ENCODE measurements at regions not wholly inside any gene's neighbourhood (a gene's known extent, or its start where the extent isn't known, plus 50 kb on each side); places are given as distances from the start of the nearest gene placed in this dataset.

DNA sequence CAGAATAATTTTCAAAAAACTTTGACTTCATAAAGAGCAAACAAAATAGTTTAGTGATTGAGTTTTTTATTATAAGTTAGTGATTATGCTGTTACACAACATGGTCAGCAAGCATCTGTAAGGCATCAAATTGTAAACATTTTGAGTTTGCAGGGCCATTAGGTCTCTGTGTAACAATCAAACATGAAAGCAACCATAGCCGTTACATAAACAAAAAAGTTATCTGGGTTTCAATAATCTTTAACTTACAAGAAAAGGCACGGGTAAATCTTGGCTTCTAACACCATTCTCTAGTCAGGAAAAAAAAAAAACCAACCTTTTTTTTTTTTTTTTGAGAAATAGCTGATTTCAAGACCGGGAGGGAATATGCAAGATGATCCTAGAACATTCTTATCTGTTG, 1941.1 kb downstream of the PCDH7 start:
- H3K36me3 ChIP-seq = no peaks in the 10 kb centered on the region
- TF ChIP-seq, protein P1, sequence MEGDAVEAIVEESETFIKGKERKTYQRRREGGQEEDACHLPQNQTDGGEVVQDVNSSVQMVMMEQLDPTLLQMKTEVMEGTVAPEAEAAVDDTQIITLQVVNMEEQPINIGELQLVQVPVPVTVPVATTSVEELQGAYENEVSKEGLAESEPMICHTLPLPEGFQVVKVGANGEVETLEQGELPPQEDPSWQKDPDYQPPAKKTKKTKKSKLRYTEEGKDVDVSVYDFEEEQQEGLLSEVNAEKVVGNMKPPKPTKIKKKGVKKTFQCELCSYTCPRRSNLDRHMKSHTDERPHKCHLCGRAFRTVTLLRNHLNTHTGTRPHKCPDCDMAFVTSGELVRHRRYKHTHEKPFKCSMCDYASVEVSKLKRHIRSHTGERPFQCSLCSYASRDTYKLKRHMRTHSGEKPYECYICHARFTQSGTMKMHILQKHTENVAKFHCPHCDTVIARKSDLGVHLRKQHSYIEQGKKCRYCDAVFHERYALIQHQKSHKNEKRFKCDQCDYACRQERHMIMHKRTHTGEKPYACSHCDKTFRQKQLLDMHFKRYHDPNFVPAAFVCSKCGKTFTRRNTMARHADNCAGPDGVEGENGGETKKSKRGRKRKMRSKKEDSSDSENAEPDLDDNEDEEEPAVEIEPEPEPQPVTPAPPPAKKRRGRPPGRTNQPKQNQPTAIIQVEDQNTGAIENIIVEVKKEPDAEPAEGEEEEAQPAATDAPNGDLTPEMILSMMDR (IDR thresholded peaks at IDR 0.05) = no peak
- H3K4me1 ChIP-seq = no peaks in the 10 kb centered on the region
- no peak for DNase-seq
- ATAC-seq = no peak
- no peak overlapping the region for H3K4me3 ChIP-seq
- intact Hi-C loops (cut with DNase I) = no loop called here
- no peak overlapping the region for H3K27ac ChIP-seq
- WGBS, 2 donors = 50% methylated on average over 3 of the region's 3 CpGs
- no peaks in the 10 kb centered on the region for H3K27me3 ChIP-seq
- H3K9me3 ChIP-seq = peaks cover 0 to 25% (median 6%) of the 10 kb centered on the region in 11 donors

DNA sequence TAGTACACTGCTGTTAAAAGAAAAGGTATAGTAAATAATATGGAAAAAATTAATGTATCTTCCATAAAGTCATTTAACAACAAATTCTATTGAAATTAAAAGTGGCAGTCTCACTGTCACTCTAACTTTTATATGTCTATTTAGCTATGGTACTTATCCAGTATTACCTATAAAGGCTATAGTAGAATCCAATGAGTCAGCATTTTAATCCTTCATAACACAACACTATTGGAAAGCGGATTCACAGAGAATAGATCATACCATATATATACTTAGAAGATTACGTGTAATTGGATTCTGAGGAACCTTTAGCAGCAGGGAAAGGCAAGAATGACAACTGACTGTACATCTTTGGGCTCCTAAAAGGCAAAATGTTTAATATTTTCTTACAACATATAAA, 1942.6 kb downstream of the PCDH7 start:
- Histone ChIP-seq H3K9me3 (peaks cover 0 to 25% (median 6%) of the 10 kb centered on the region in 11 donors), H3K4me1 (no peaks in the 10 kb centered on the region), H3K36me3 (no peaks in the 10 kb centered on the region), H3K4me3 (no peak overlapping the region), H3K27me3 (no peaks in the 10 kb centered on the region), H3K27ac (no peak overlapping the region)
- WGBS, 2 donors = 75 to 78% methylated on average over 2 of the region's 2 CpGs
- intact Hi-C loops (cut with DNase I) = no loop called here
- TF ChIP-seq, protein P1 (IDR thresholded peaks at IDR 0.05) = no peak
- DNase-seq = no peak
- no peak for ATAC-seq

DNA sequence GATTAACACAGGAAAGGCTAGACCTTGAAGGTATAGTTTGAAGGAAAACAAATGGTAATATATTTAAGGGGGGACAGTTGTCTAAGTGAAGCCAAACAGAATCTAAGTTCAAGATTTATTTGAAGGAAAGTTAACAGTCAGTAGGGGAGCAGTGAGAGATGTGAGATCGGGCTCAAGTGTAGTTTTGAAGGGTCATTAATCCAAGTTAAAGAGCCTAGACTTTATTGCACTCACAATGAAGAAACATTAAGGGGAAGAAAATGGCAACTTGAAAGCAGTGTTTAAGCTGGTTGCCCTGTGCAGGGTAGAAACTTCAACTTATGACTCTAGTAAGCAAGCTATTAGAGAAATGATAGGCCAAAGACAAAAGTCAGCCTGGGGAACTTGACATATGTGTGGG, 1952.2 kb downstream of the PCDH7 start:
- DNase-seq (no peak), ATAC-seq (no peak)
- Histone ChIP-seq H3K36me3 (no peaks in the 10 kb centered on the region), H3K4me3 (no peak overlapping the region), H3K27me3 (no peaks in the 10 kb centered on the region), H3K4me1 (no peaks in the 10 kb centered on the region), H3K27ac (no peak overlapping the region), H3K9me3 (no peaks in the 10 kb centered on the region)
- intact Hi-C loops (cut with DNase I) = no loop called here
- WGBS, 2 donors = 75 to 77% methylated on average over 1 of the region's 1 CpG
- TF ChIP-seq, protein P1 (IDR thresholded peaks at IDR 0.05) = no peak

DNA sequence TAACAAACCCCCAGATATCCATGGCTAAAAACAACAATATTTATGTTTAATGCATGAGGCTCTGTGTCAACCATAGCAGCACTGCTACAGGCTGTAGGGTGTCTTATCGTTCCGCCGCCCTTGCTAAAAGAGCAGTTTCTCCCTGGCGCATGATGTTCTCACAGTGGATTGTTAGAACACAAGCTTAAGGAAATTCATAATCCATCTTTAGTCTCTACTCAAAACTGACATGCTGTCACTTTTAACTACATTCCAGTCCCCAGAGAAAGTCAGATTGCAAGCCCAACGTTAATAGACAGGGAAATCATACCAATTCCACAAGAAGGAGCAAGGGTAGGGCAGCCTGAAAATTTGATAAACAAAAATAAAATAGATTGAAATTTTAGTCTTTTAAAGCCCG, 1960.8 kb downstream of the PCDH7 start:
- H3K4me1 ChIP-seq = no peaks in the 10 kb centered on the region
- WGBS, 2 donors = 76 to 90% methylated on average over 6 of the region's 6 CpGs
- no peaks in the 10 kb centered on the region for H3K36me3 ChIP-seq
- TF ChIP-seq, protein P1 (IDR thresholded peaks at IDR 0.05) = no peak
- no peak for ATAC-seq
- DNase-seq = no peak
- no peaks in the 10 kb centered on the region for H3K27me3 ChIP-seq
- intact Hi-C loops (cut with DNase I) = no loop called here
- no peak overlapping the region for H3K4me3 ChIP-seq
- no peaks in the 10 kb centered on the region for H3K9me3 ChIP-seq
- no peak overlapping the region for H3K27ac ChIP-seq

DNA sequence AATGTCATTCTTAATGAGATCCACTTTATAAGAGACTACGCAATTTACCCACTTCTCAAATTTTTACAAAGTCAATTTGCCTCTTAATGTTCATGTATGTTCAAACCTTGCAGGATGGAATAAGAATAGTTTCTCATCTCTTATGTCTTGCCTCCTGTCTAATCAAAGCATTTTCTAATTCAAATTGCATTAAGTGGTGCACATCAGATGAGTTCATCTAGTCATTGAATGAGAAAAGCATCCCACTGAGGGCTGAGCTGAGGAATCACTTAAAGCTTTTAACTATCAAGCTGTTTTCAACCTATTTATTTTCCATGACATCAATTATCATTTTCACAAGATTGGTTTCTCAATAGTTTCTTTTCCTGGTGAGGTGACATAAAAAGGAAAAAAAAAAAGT, 1964.0 kb downstream of the PCDH7 start:
- Histone ChIP-seq H3K27me3 (no peaks in the 10 kb centered on the region), H3K36me3 (no peaks in the 10 kb centered on the region), H3K4me1 (no peaks in the 10 kb centered on the region), H3K4me3 (no peak overlapping the region), H3K27ac (no peak overlapping the region), H3K9me3 (peaks cover 0 to 3% (median 0%) of the 10 kb centered on the region in 11 donors)
- no peak for ATAC-seq
- WGBS, 2 donors = 89% methylated on average over 1 of the region's 1 CpG
- no peak for DNase-seq
- TF ChIP-seq, protein P1 (IDR thresholded peaks at IDR 0.05) = no peak
- intact Hi-C loops (cut with DNase I) = no loop called here
